ENCODE measurements at regions not wholly inside any gene's neighbourhood (a gene's known extent, or its start where the extent isn't known, plus 50 kb on each side); places are given as distances from the start of the nearest gene placed in this dataset.

GRCh38 chr20:50278684-50279531 lies 88.3 kb downstream of the CEBPB start:
- peak overlapping the region; percentile 28 for H3K27ac Mint-ChIP-seq
- no peaks in the 10 kb centered on the region for H3K36me3 Mint-ChIP-seq (ENCODE audit: low read depth)
- peaks cover 10% of the 10 kb centered on the region for H3K27me3 Mint-ChIP-seq (ENCODE audit: low read depth)
- H3K4me3 Mint-ChIP-seq, result no peak overlapping the region
- H3K9me3 Mint-ChIP-seq (ENCODE audit: insufficient read depth), result no peaks in the 10 kb centered on the region
- DNase-seq (no peak), ATAC-seq (no peak)
- CTCF ChIA-PET, result no interaction called here
- H3K4me1 Mint-ChIP-seq (ENCODE audit: low read depth), result peaks cover 13% of the 10 kb centered on the region
- POLR2A ChIA-PET, result no interaction called here

GRCh38 chr20:50279988-50280850 lies 89.6 kb downstream of the CEBPB start:
- H3K27me3 Mint-ChIP-seq (ENCODE audit: low read depth), result peaks cover 10% of the 10 kb centered on the region
- ATAC-seq, result no peak
- no peak overlapping the region for H3K4me3 Mint-ChIP-seq
- CTCF ChIA-PET, result no interaction called here
- POLR2A ChIA-PET, result no interaction called here
- H3K9me3 Mint-ChIP-seq (ENCODE audit: insufficient read depth), result no peaks in the 10 kb centered on the region
- H3K27ac Mint-ChIP-seq, result no peak overlapping the region
- DNase-seq, result no peak
- H3K36me3 Mint-ChIP-seq (ENCODE audit: low read depth), result no peaks in the 10 kb centered on the region
- peaks cover 24% of the 10 kb centered on the region for H3K4me1 Mint-ChIP-seq (ENCODE audit: low read depth)

GRCh38 chr20:50280851-50281655 lies 90.4 kb downstream of the CEBPB start:
- ChIA-PET POLR2A (no interaction called here), CTCF (interaction anchor here (0.7 to 1.6 kb wide), 3 partner anchors 11 to 78 kb away, joined by 3 to 5 read pairs (median 3); no protein-coding TSS in a partner anchor)
- no peak overlapping the region for H3K4me3 Mint-ChIP-seq
- DNase-seq, result no peak
- no peak overlapping the region for H3K27ac Mint-ChIP-seq
- peaks cover 11% of the 10 kb centered on the region for H3K27me3 Mint-ChIP-seq (ENCODE audit: low read depth)
- ATAC-seq, result no peak
- peaks cover 30% of the 10 kb centered on the region for H3K4me1 Mint-ChIP-seq (ENCODE audit: low read depth)
- no peaks in the 10 kb centered on the region for H3K36me3 Mint-ChIP-seq (ENCODE audit: low read depth)
- no peaks in the 10 kb centered on the region for H3K9me3 Mint-ChIP-seq (ENCODE audit: insufficient read depth)

GRCh38 chr20:50281831-50282591 lies 91.4 kb downstream of the CEBPB start:
- DNase-seq (peak; percentile 32), ATAC-seq (no peak)
- no peaks in the 10 kb centered on the region for H3K9me3 Mint-ChIP-seq (ENCODE audit: insufficient read depth)
- H3K4me3 Mint-ChIP-seq, result no peak overlapping the region
- peaks cover 32% of the 10 kb centered on the region for H3K4me1 Mint-ChIP-seq (ENCODE audit: low read depth)
- ChIA-PET CTCF (interaction anchor here (0.7 to 1.6 kb wide), 3 partner anchors 11 to 79 kb away, joined by 3 to 5 read pairs (median 3); no protein-coding TSS in a partner anchor), POLR2A (no interaction called here)
- peaks cover 14% of the 10 kb centered on the region for H3K27me3 Mint-ChIP-seq (ENCODE audit: low read depth)
- no peaks in the 10 kb centered on the region for H3K36me3 Mint-ChIP-seq (ENCODE audit: low read depth)
- no peak overlapping the region for H3K27ac Mint-ChIP-seq

- H3K27ac Mint-ChIP-seq, result no peak overlapping the region
- no peak for DNase-seq
- peaks cover 32% of the 10 kb centered on the region for H3K4me1 Mint-ChIP-seq (ENCODE audit: low read depth)
- H3K27me3 Mint-ChIP-seq (ENCODE audit: low read depth), result peaks cover 14% of the 10 kb centered on the region
- ATAC-seq, result no peak
- ChIA-PET CTCF (interaction anchor here (1.2 to 1.6 kb wide), 2 partner anchors 14 to 80 kb away, joined by 3 to 5 read pairs; no protein-coding TSS in a partner anchor), POLR2A (no interaction called here)
- no peaks in the 10 kb centered on the region for H3K9me3 Mint-ChIP-seq (ENCODE audit: insufficient read depth)
- H3K4me3 Mint-ChIP-seq, result no peak overlapping the region
- no peaks in the 10 kb centered on the region for H3K36me3 Mint-ChIP-seq (ENCODE audit: low read depth)
These were observed 92.1 kb downstream of the CEBPB start for GRCh38 chr20:50282592-50283241.

- POLR2A ChIA-PET, result no interaction called here
- H3K27me3 Mint-ChIP-seq (ENCODE audit: low read depth), result peaks cover 14% of the 10 kb centered on the region
- no peak for DNase-seq
- H3K4me3 Mint-ChIP-seq, result no peak overlapping the region
- CTCF ChIA-PET, result interaction anchor here (1.2 kb wide), 1 partner anchor 177 kb away, joined by 3 read pairs; no protein-coding TSS in a partner anchor
- H3K27ac Mint-ChIP-seq, result no peak overlapping the region
- H3K9me3 Mint-ChIP-seq (ENCODE audit: insufficient read depth), result no peaks in the 10 kb centered on the region
- no peak for ATAC-seq
- H3K4me1 Mint-ChIP-seq (ENCODE audit: low read depth), result peaks cover 32% of the 10 kb centered on the region
- no peaks in the 10 kb centered on the region for H3K36me3 Mint-ChIP-seq (ENCODE audit: low read depth)
These were observed 92.7 kb downstream of the CEBPB start for GRCh38 chr20:50283370-50283769.

GRCh38 chr20:50283922-50284810 lies 93.5 kb downstream of the CEBPB start:
- no peaks in the 10 kb centered on the region for H3K9me3 Mint-ChIP-seq (ENCODE audit: insufficient read depth)
- peak overlapping the region; percentile 3 for H3K27ac Mint-ChIP-seq
- no peak for ATAC-seq
- no peak overlapping the region for H3K4me3 Mint-ChIP-seq
- no peak for DNase-seq
- H3K36me3 Mint-ChIP-seq (ENCODE audit: low read depth), result no peaks in the 10 kb centered on the region
- ChIA-PET CTCF (interaction anchor here (1.2 to 1.5 kb wide), 4 partner anchors 24 to 176 kb away, joined by 3 read pairs; no protein-coding TSS in a partner anchor), POLR2A (no interaction called here)
- peaks cover 32% of the 10 kb centered on the region for H3K4me1 Mint-ChIP-seq (ENCODE audit: low read depth)
- H3K27me3 Mint-ChIP-seq (ENCODE audit: low read depth), result peaks cover 14% of the 10 kb centered on the region

GRCh38 chr20:50284811-50285375 lies 94.3 kb downstream of the CEBPB start:
- ChIA-PET CTCF (interaction anchor here (1.2 to 1.5 kb wide), 5 partner anchors 25 to 175 kb away, joined by 3 to 4 read pairs (median 3); no protein-coding TSS in a partner anchor), POLR2A (no interaction called here)
- no peak overlapping the region for H3K27ac Mint-ChIP-seq
- DNase-seq (no peak), ATAC-seq (no peak)
- H3K9me3 Mint-ChIP-seq (ENCODE audit: insufficient read depth), result no peaks in the 10 kb centered on the region
- H3K27me3 Mint-ChIP-seq (ENCODE audit: low read depth), result peaks cover 14% of the 10 kb centered on the region
- H3K4me1 Mint-ChIP-seq (ENCODE audit: low read depth), result peaks cover 32% of the 10 kb centered on the region
- H3K4me3 Mint-ChIP-seq, result no peak overlapping the region
- H3K36me3 Mint-ChIP-seq (ENCODE audit: low read depth), result no peaks in the 10 kb centered on the region

- peaks cover 32% of the 10 kb centered on the region for H3K4me1 Mint-ChIP-seq (ENCODE audit: low read depth)
- CTCF ChIA-PET, result interaction anchor here (1.2 to 1.5 kb wide), 5 partner anchors 26 to 175 kb away, joined by 3 to 4 read pairs (median 3); no protein-coding TSS in a partner anchor
- no peak for ATAC-seq
- no peak overlapping the region for H3K4me3 Mint-ChIP-seq
- no peak overlapping the region for H3K27ac Mint-ChIP-seq
- peaks cover 15% of the 10 kb centered on the region for H3K27me3 Mint-ChIP-seq (ENCODE audit: low read depth)
- H3K9me3 Mint-ChIP-seq (ENCODE audit: insufficient read depth), result no peaks in the 10 kb centered on the region
- POLR2A ChIA-PET, result interaction anchor here (0.6 kb wide), 1 partner anchor 53 kb away, joined by 3 read pairs; no protein-coding TSS in a partner anchor
- H3K36me3 Mint-ChIP-seq (ENCODE audit: low read depth), result no peaks in the 10 kb centered on the region
- no peak for DNase-seq
These were observed 94.9 kb downstream of the CEBPB start for GRCh38 chr20:50285376-50286173.

Measured in activated CD8-positive, alpha-beta T cell treated with anti-CD3 and anti-CD28 coated beads, Interleukin-2, amount 10 ng/mL, durations not matched to agents 7 days and 5 days (primary cell).